ENCODE measurements at regions not wholly inside any gene's neighbourhood (a gene's known extent, or its start where the extent isn't known, plus 50 kb on each side); places are given as distances from the start of the nearest gene placed in this dataset.

DNA sequence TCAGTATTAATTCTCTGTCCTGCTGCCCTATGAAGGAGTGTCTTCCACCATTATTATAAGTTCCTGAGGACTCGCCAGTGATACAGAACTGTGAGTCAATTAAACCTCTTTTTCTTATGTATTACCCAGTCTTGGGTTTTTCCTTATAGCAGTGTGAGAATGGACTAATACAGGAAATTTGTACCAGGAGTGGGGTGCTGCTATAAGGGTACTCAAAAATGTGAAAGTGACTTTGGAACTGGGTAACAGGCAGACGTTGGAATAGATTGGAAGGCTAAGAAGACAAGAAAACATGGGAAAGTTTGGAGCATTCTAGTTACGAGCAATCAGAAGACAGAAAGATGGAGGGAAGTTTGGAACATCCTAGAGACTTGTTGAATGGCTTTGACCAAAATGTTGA lies 616.7 kb upstream of the EPHA7 start:
- TF ChIP-seq, protein P1, sequence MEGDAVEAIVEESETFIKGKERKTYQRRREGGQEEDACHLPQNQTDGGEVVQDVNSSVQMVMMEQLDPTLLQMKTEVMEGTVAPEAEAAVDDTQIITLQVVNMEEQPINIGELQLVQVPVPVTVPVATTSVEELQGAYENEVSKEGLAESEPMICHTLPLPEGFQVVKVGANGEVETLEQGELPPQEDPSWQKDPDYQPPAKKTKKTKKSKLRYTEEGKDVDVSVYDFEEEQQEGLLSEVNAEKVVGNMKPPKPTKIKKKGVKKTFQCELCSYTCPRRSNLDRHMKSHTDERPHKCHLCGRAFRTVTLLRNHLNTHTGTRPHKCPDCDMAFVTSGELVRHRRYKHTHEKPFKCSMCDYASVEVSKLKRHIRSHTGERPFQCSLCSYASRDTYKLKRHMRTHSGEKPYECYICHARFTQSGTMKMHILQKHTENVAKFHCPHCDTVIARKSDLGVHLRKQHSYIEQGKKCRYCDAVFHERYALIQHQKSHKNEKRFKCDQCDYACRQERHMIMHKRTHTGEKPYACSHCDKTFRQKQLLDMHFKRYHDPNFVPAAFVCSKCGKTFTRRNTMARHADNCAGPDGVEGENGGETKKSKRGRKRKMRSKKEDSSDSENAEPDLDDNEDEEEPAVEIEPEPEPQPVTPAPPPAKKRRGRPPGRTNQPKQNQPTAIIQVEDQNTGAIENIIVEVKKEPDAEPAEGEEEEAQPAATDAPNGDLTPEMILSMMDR (IDR thresholded peaks at IDR 0.05): no peak
- no peak for TF ChIP-seq POLR2A (IDR thresholded peaks at IDR 0.05)
- TF ChIP-seq POLR2AphosphoS5 (IDR thresholded peaks at IDR 0.05; ENCODE audit: insufficient read depth in 1 of 2, low read depth in 1 of 2): no peak
